ENCODE measurements at regions not wholly inside any gene's neighbourhood (a gene's known extent, or its start where the extent isn't known, plus 50 kb on each side); places are given as distances from the start of the nearest gene placed in this dataset.
"Not testable (repeated sequence)": the region's sequence is repeated elsewhere in the genome, so short reads cannot be mapped to it uniquely, and the experiment has no call there.

DNA sequence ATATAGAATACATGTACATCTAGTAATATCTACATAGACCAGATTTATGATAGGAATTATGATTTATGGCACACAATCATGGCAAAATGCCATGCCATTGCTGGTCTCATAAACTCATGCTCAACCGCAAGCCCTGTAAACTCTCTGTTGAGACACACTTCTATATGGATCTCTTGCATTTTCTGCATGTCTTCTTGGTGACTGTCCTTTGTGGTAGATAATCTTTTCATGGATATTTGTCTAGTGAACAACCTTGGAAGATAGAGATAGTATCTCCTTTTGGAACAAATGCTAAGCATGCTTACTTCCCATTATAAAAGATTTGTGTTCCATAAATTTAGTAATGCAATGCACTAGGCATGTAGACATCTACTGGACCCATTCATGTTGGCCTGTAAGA, 328.0 kb downstream of the NAF1 start:
- no peak for DNase-seq

DNA sequence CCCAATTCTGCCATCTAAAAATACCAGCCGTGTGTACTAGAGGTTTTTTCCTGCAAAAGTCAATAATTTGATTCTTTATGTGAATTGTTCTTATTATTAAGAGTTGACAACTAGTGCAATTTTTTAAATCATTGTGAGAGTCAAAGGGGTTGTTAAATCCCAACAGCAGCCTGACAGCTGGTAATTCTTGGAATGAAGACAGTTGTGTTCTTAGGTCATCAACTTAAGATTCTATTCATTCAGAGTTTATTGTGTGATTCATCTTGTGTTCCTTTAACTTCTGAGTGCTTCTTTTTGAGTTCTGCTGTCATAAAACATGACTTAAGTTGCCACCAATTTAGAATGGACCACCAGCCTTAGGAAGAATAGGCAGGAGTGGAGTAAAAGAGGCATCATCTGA, 329.0 kb downstream of the NAF1 start:
- DNase-seq: no peak

- no peak for DNase-seq
Observed at GRCh38 chr4:162837241-162837640, 329.4 kb downstream of the NAF1 start.

DNA sequence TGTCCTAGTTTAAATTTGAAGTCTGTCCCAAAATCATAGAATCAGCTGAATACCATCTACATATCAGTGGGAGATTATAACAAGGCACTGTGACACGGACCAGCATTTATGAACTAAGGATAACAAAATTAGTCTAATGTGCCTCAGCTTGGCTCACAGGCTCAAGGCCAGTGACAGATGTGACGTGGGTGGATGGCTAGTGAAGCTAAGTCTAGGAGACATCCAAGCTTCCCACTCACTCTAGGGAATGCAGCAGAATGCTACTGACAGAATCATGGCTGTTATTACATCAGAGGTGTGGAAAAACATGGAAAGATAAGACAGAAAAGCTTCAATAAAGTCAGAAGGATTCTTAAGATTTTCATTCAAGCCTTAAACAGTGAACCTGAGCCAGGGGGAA, 329.9 kb downstream of the NAF1 start:
- no peak for DNase-seq

DNA sequence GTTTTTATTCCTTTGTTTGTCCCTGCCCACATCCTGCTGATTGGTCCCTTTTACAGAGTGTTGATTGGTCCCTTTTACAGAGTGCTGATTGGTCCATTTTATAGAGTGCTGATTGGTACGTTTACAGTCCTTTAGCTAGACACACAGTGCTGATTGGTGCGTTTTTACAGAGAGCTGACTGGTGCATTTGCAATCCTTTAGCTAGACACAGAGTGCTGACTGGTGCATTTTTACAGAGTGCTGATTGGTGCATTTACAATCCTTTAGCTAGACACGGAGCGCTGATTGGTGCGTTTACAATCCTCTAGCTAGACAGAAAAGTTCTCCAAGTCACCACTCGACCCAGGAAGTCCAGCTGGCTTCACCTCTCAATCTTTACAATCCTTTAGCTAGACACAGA, 330.4 kb downstream of the NAF1 start:
- DNase-seq: not testable (repeated sequence)

DNA sequence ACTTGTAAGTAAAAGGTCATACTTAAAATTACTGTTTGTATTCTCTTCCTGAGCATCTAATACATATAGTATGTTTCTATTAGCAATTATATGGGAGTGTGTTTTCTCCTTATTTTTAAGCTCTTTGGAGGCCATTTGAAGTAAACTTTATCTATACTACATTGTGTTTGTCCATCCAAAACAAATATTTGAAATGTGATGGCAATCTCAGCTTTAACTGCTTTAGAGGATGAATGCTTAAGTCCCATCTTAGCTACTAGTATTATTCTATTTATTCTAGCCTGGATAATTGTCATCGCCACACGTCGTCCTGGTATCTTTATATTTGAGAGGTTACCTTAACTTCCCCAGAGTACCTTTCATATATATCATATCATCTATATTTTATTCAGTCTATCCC, 335.8 kb downstream of the NAF1 start:
- no peak for DNase-seq

DNA sequence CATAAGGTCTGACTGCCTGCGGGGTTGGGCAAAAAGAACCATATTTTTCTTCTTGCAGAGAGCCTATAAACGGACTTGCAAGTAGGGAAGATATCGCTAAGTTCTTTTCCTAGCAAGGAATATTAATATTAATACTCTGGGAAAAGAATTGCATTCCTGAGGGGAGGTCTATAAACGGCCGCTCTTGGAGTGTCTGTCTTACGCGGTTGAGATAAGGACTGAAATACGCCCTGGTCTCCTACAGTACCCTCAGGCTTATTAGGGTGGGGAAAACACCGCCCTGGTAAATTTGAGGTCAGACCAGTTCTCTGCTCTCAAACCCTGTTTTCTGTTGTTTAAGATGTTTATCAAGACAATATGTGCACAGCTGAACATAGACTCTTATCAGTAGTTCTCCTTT, 349.3 kb downstream of the NAF1 start:
- DNase-seq: not testable (repeated sequence)

GRCh38 chr4:162804351-162804924, 362.3 kb downstream of the NAF1 start:
- DNase-seq: no peak

GRCh38 chr4:162803378-162803777, 363.3 kb downstream of the NAF1 start:
- no peak for DNase-seq

- DNase-seq: no peak
Observed at GRCh38 chr4:162797108-162797507, 369.6 kb downstream of the NAF1 start.

GRCh38 chr4:162793571-162793970, 373.1 kb downstream of the NAF1 start:
- no peak for DNase-seq

- no peak for DNase-seq
Observed at GRCh38 chr4:162793004-162793403, 373.7 kb downstream of the NAF1 start.

DNA sequence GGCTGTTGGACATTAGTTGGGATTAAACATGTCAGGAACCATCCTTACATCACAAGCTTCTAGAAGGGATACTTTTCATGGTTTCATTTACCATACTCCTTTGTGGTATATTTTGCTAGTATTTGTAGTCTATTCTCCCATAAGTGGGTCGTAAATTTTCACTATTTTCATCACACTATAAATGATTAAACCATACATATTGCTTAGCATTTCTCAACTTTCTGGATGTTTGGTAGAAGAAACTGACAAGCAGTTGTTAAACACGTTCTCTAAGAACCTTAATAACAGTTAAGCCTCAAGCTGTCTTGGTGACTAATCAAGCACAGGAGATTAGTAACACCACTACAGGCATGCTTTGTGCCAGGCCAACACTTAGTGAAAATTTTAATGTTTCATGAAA, 375.5 kb downstream of the NAF1 start:
- DNase-seq: no peak

- no peak for DNase-seq
Observed at GRCh38 chr4:162787120-162787519, 379.6 kb downstream of the NAF1 start.

GRCh38 chr4:162782778-162783525, 383.7 kb downstream of the NAF1 start:
- DNase-seq: no peak

- DNase-seq: no peak
Observed at GRCh38 chr4:162782096-162782777, 384.5 kb downstream of the NAF1 start.

GRCh38 chr4:162770761-162771490, 395.8 kb downstream of the NAF1 start:
- no peak for DNase-seq

DNA sequence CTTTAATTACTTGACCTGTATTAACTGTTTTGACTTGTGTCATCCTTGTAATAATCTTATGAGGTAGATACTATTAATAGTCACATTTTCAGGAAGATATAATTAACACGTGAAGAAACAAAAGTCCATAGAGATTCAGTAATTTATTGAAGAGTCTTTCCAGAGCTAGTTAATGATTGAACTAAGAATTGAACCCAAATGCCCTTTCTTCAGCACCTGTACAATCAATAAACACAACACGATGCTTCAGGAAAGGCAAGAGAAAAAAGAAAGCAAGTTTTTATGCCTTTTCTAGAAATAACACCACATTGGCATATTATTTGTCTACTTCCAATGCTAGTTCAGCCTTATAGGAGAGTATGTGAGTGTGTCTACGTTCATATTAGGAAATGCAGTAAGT, 399.6 kb downstream of the NAF1 start:
- no peak for DNase-seq

- DNase-seq: no peak
Observed at GRCh38 chr4:162761965-162762364, 404.7 kb downstream of the NAF1 start.

GRCh38 chr4:162740228-162740627, 426.5 kb downstream of the NAF1 start:
- DNase-seq: not testable (repeated sequence)

DNA sequence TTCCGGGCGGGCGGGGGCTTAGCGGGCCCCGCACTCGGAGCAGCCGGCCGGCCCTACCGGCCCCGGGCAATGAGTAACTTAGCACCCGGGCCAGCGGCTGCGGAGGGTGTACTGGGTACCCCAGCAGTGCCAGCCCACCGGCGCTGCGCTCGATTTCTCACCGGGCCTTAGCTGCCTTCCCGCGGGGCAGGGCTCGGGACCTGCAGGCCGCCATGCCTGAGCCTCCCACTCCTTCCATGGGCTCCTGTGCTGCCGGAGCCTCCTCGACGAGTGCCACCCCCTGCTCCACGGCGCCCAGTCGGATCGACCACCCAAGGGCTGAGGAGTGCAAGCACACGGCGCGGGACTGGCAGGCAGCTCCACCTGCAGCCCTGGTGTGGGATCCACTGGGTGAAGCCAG, 427.1 kb downstream of the NAF1 start:
- DNase-seq: not testable (repeated sequence)

DNA sequence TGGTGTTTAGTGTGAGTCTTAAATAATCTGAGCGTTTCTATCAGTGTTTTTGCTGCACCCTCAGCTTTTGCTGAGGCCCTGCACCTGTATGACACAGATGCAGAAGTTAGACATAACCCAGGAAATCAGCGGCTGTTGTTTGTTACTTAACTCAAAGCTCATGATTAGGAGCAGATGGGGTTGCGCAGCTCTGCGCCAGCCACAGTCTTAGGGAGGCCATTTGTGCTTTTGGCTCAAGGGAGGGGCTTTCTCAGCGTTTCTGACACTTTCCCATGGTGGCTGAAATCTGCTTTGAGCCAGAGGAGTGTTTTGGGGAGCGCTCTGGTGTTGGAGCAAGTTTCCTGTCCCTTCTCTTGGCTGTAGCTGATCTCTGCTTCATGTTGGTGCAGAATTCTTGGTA, 433.8 kb downstream of the NAF1 start:
- no peak for DNase-seq

- no peak for DNase-seq
Observed at GRCh38 chr4:162727766-162728165, 438.9 kb downstream of the NAF1 start.

DNA sequence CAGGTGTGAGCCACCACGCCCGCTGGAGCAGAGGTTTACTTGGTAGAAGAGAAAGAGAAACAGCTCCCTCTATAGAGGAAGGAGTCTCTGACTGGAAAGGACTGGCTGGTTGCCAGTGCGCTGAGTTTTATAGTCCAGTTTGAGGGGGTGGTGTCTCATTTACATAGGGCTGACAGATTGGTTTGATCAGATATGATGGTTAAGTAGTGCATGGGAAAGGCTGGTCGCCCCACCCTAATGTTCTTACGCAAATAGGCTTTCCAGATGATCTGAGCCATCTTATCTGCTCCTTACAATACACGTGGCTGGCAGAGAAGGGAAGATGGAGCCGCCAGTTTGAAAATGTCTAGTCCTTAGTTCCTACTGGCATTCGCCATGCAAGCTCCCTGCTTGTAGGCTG, 439.5 kb downstream of the NAF1 start:
- DNase-seq: no peak
